B cell (primary cell): ENCODE measurements at regions not wholly inside any gene's neighbourhood (a gene's known extent, or its start where the extent isn't known, plus 50 kb on each side); places are given as distances from the start of the nearest gene placed in this dataset.

ENCODE experiments used
- ATAC-seq: fragments of 200-7000 bp; cut with Tn5 transposase; one replicate; pipeline ENCODE4 v1.10.0; 2021; ENCODE audit warnings: low read depth, mild to moderate bottlenecking, moderate number of reproducible peaks, moderate library complexity
- CTCF ChIA-PET: fragments of 350-600 bp; sonication (Branson Sonifier 250); formaldehyde crosslinking; loops from one replicate; lab custom pipeline; 2021; ENCODE audit warnings: antibody characterized with exemption, inconsistent platforms; lab: Charles Lee
- POLR2A ChIA-PET: fragments of 350-600 bp; sonication (Branson Sonifier 250); formaldehyde crosslinking; loops from one replicate; lab custom pipeline; 2021; ENCODE audit warnings: antibody characterized with exemption; lab: Charles Lee
- DNase-seq: peaks from one replicate; pipeline ENCODE4 v3.0.0; 2013
- H2AFZ ChIP-seq: 2 replicates; pipeline ENCODE4 v1.6.1; 2012; ENCODE audit warnings: mild to moderate bottlenecking, low read depth, low read length; ENCODE audit not compliant: insufficient read depth, poor library complexity, severe bottlenecking
- H3K27ac ChIP-seq, 2 donors: 1 replicate in 1 of 2; 2 replicates in 1 of 2; pipeline ENCODE4 v1.5.1; 2012 to 2013; ENCODE audit warnings: low read length in 2 of 2, mild to moderate bottlenecking in 2 of 2, moderate library complexity in 1 of 2
- H3K27me3 ChIP-seq, 4 experiments: fragments of 200-600 bp in 1 of 4; sonication (generic) in 1 of 4; replicated peaks in 1 of 4; 1 replicate in 2 of 4; 2 replicates in 2 of 4; pipeline versions ENCODE4 v1.6.1 to v1.7.0; 2013 to 2016; ENCODE audit warnings: low read length in 3 of 4, mild to moderate bottlenecking in 2 of 4, mixed read lengths in 1 of 4, moderate library complexity in 1 of 4; ENCODE audit not compliant: insufficient read depth in 4 of 4, control insufficient read depth in 3 of 4; ENCODE audit errors: control extremely low read depth in 1 of 4
- H3K36me3 ChIP-seq, 2 experiments: replicated peaks in 1 of 2; 1 replicate in 1 of 2; 2 replicates in 1 of 2; pipeline versions ENCODE4 v1.6.1 to v1.7.1; 2013; ENCODE audit warnings: low read length in 1 of 2; ENCODE audit not compliant: insufficient read depth in 2 of 2, control insufficient read depth in 1 of 2; ENCODE audit errors: control extremely low read depth in 1 of 2, extremely low read depth in 1 of 2
- H3K4me1 ChIP-seq, 2 donors: fragments of 200-600 bp in 1 of 2; sonication (generic) in 1 of 2; 1 replicate in 1 of 2; 2 replicates in 1 of 2; pipeline versions ENCODE4 v1.5.1 to v1.6.1; 2013 to 2017; ENCODE audit warnings: low read length in 2 of 2; ENCODE audit not compliant: control insufficient read depth in 2 of 2, insufficient read depth in 2 of 2
- H3K4me2 ChIP-seq: replicated peaks from 2 replicates; pipeline ENCODE3; 2012; ENCODE audit warnings: mild to moderate bottlenecking, low read depth, low read length; ENCODE audit not compliant: poor library complexity, severe bottlenecking
- H3K4me3 ChIP-seq, 5 experiments: fragments of 200-600 bp in 1 of 5; sonication (generic) in 1 of 5; 1 replicate in 3 of 5; 2 replicates in 2 of 5; pipeline versions ENCODE4 v1.5.1 to v1.7.0; 2011 to 2016; ENCODE audit warnings: low read length in 4 of 5, mild to moderate bottlenecking in 4 of 5, low read depth in 2 of 5, control low read depth in 1 of 5, moderate library complexity in 1 of 5; ENCODE audit not compliant: insufficient read depth in 1 of 5; ENCODE audit errors: control extremely low read depth in 1 of 5, extremely low read depth in 1 of 5
- H3K79me2 ChIP-seq: fragments of 200-600 bp; sonication (generic); one replicate; pipeline ENCODE4 v1.6.0; 2016; ENCODE audit warnings: low read length; ENCODE audit not compliant: control insufficient read depth, insufficient read depth
- H3K9ac ChIP-seq: fragments of 200-600 bp; sonication (generic); 2 replicates; pipeline ENCODE4 v1.6.1; 2017; ENCODE audit warnings: mild to moderate bottlenecking, low read length, moderate library complexity
- H3K9me3 ChIP-seq, 3 donors: one replicate each; pipeline versions ENCODE4 v1.6.1 to v1.7.1; 2013; ENCODE audit warnings: low read length in 2 of 3; ENCODE audit not compliant: control insufficient read depth in 2 of 3, insufficient read depth in 1 of 3; ENCODE audit errors: control extremely low read depth in 1 of 3
- H4K20me1 ChIP-seq: 2 replicates; pipeline ENCODE4 v1.6.0; 2012; ENCODE audit warnings: mild to moderate bottlenecking, low read length; ENCODE audit not compliant: insufficient read depth, control insufficient read depth, poor library complexity, severe bottlenecking
- H3K27ac Mint-ChIP-seq: one replicate; pipeline ENCODE4 v1.8.0; 2021; ENCODE audit warnings: mixed read lengths
- H3K27me3 Mint-ChIP-seq: one replicate; pipeline ENCODE4 v1.8.0; 2021; ENCODE audit warnings: mixed read lengths
- H3K4me1 Mint-ChIP-seq: one replicate; pipeline ENCODE4 v1.8.0; 2021; ENCODE audit warnings: mixed read lengths
- H3K4me3 Mint-ChIP-seq: one replicate; pipeline ENCODE4 v1.8.0; 2021; ENCODE audit warnings: mixed read lengths
- H3K9me3 Mint-ChIP-seq: one replicate; pipeline ENCODE4 v1.8.0; 2022; ENCODE audit warnings: mixed read lengths; ENCODE audit not compliant: insufficient read depth
- CTCF ChIP-seq: fragments of 200-600 bp; IDR thresholded peaks from one replicate; pipeline ENCODE4 v1.8.0; 2022; ENCODE audit warnings: antibody characterized with exemption, mild to moderate bottlenecking
- EZH2 ChIP-seq: IDR thresholded peaks from 2 replicates; pipeline ENCODE4 v1.6.1; 2012; ENCODE audit warnings: borderline replicate concordance, low read depth, mild to moderate bottlenecking, moderate library complexity, low read length; ENCODE audit not compliant: insufficient read depth, poor library complexity, severe bottlenecking
- WGBS: methylation state at CpG from one replicate; pipeline ENCODE4 v1.1.5; 2013; ENCODE audit warnings: missing lambda C conversion rate; ENCODE audit not compliant: insufficient coverage; 5-methylcytosine and 5-hydroxymethylcytosine counted together
- intact Hi-C: fragments of 100-400 bp; cut with micrococcal nuclease; formaldehyde crosslinking; loops from one replicate; pipeline ENCODE4 v1.10.0; 2022

GRCh38 chr1:88104886-88105285 is 579.2 kb upstream of the PKN2 start:
- H3K4me1 Mint-ChIP-seq: no peaks in the 10 kb centered on the region
- TF ChIP-seq EZH2: no peak
- TF ChIP-seq CTCF: no peak
- intact Hi-C loops: no loop called here

GRCh38 chr1:88111816-88112215 is 572.3 kb upstream of the PKN2 start:
- H4K20me1 ChIP-seq: no peaks in the 10 kb centered on the region
- H3K27me3 ChIP-seq: no peaks in the 10 kb centered on the region
- H3K4me2 ChIP-seq: no peak overlapping the region
- no peaks in the 10 kb centered on the region for H3K4me1 ChIP-seq
- no peak overlapping the region for H3K4me3 ChIP-seq
- no peaks in the 10 kb centered on the region for H3K79me2 ChIP-seq
- no peak for TF ChIP-seq CTCF
- no peak for TF ChIP-seq EZH2
- CTCF ChIA-PET: interaction anchor here (0.7 to 1.3 kb wide), 2 partner anchors 10 to 12 kb away, joined by 3 read pairs; no protein-coding TSS in a partner anchor
- H3K9me3 ChIP-seq: no peaks in the 10 kb centered on the region
- ATAC-seq: no peak
- H3K27me3 Mint-ChIP-seq: peaks cover 11% of the 10 kb centered on the region
- H3K4me1 Mint-ChIP-seq: no peaks in the 10 kb centered on the region
- no peak overlapping the region for H3K9ac ChIP-seq
- H3K36me3 ChIP-seq: no peaks in the 10 kb centered on the region
- no peak overlapping the region for H3K27ac ChIP-seq
- H3K4me3 Mint-ChIP-seq: no peak overlapping the region
- whole genome bisulfite sequencing: 100% methylated on average over 1 of the region's 3 CpGs
- H3K9me3 Mint-ChIP-seq: no peaks in the 10 kb centered on the region
- H3K27ac Mint-ChIP-seq: no peak overlapping the region
- DNase-seq: no peak
- H2AFZ ChIP-seq: no peak overlapping the region
- POLR2A ChIA-PET: no interaction called here
- intact Hi-C loops: no loop called here

More at GRCh38 chr1:88104886-88105285, 579.2 kb upstream of the PKN2 start:
- 86% methylated on average over 2 of the region's 2 CpGs for WGBS
- DNase-seq: no peak
- H2AFZ ChIP-seq: no peak overlapping the region
- Mint-ChIP-seq H3K27me3 (peaks cover 14% of the 10 kb centered on the region), H3K9me3 (no peaks in the 10 kb centered on the region), H3K4me3 (no peak overlapping the region), H3K27ac (no peak overlapping the region)
- H3K79me2 ChIP-seq: no peaks in the 10 kb centered on the region
- ChIA-PET CTCF (no interaction called here), POLR2A (no interaction called here)
- H3K4me3 ChIP-seq: no peak overlapping the region
- H3K27me3 ChIP-seq: no peaks in the 10 kb centered on the region
- H3K9me3 ChIP-seq: peaks cover 0 to 3% (median 0%) of the 10 kb centered on the region in 3 donors
- H4K20me1 ChIP-seq: no peaks in the 10 kb centered on the region
- H3K27ac ChIP-seq: no peak overlapping the region
- no peaks in the 10 kb centered on the region for H3K4me1 ChIP-seq
- no peaks in the 10 kb centered on the region for H3K36me3 ChIP-seq
- no peak overlapping the region for H3K4me2 ChIP-seq
- no peak for ATAC-seq
- H3K9ac ChIP-seq: no peak overlapping the region
